ENCODE measurements at regions not wholly inside any gene's neighbourhood (a gene's known extent, or its start where the extent isn't known, plus 50 kb on each side); places are given as distances from the start of the nearest gene placed in this dataset.

- no peak for TF ChIP-seq CTCF (IDR thresholded peaks at IDR 0.05)
- TF ChIP-seq EP300 (IDR thresholded peaks at IDR 0.05): no peak
- no peak for TF ChIP-seq POLR2A (IDR thresholded peaks at IDR 0.05)
- TF ChIP-seq POLR2AphosphoS5 (IDR thresholded peaks at IDR 0.05): no peak
These were observed 160.5 kb downstream of the SEMA6D start for GRCh38 chr15:47877836-47878235.
